ENCODE measurements at regions not wholly inside any gene's neighbourhood (a gene's known extent, or its start where the extent isn't known, plus 50 kb on each side); places are given as distances from the start of the nearest gene placed in this dataset.
A peak's percentile ranks its signal among the peaks of the same experiment; 100 is the strongest.

DNA sequence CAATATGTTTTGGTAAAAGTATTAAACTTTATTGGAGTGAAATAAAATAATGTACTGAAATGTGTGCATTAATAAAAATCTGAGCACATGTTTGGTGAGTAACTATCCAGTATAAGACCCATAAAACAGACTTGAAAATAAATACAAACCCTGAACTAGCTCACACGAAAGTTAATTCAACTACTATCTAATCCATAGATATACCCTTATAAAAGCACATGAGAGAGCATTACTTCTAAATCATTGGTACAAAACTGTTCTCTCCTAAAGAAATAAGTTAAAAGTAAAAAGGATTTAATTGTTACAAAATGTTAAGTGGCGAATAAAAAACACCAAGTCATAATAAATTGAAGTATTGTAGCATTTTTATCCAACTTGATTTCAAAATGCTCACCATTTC, 295.6 kb downstream of the PTPRC start:
- DNase-seq (peak in 1 of 3 donors; percentile 25), ATAC-seq (ENCODE audit: insufficient read depth, low FRiP score) (no peak)
- no peaks in the 10 kb centered on the region for H3K9me3 ChIP-seq (ENCODE audit: control insufficient read depth in 4 of 4, insufficient read depth in 3 of 4, low read length in 3 of 4)
- TF ChIP-seq, protein P1, sequence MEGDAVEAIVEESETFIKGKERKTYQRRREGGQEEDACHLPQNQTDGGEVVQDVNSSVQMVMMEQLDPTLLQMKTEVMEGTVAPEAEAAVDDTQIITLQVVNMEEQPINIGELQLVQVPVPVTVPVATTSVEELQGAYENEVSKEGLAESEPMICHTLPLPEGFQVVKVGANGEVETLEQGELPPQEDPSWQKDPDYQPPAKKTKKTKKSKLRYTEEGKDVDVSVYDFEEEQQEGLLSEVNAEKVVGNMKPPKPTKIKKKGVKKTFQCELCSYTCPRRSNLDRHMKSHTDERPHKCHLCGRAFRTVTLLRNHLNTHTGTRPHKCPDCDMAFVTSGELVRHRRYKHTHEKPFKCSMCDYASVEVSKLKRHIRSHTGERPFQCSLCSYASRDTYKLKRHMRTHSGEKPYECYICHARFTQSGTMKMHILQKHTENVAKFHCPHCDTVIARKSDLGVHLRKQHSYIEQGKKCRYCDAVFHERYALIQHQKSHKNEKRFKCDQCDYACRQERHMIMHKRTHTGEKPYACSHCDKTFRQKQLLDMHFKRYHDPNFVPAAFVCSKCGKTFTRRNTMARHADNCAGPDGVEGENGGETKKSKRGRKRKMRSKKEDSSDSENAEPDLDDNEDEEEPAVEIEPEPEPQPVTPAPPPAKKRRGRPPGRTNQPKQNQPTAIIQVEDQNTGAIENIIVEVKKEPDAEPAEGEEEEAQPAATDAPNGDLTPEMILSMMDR (IDR thresholded peaks at IDR 0.05; ENCODE audit: control extremely low read depth, extremely low read depth), result no peak
- no peaks in the 10 kb centered on the region for H3K27me3 ChIP-seq (ENCODE audit: control insufficient read depth in 3 of 3, insufficient read depth in 3 of 3, low read length in 2 of 3)
- H3K4me1 ChIP-seq (ENCODE audit: control insufficient read depth in 5 of 5, insufficient read depth in 5 of 5, low read length in 5 of 5), result peaks cover 0 to 39% (median 9%) of the 10 kb centered on the region in 5 donors
- H3K27ac ChIP-seq (ENCODE audit: low read depth in 1 of 2, low read length in 1 of 2), result no peak overlapping the region
- peaks cover 0 to 2% (median 0%) of the 10 kb centered on the region in 4 donors for H3K36me3 ChIP-seq (ENCODE audit: control insufficient read depth in 4 of 4, insufficient read depth in 4 of 4, low read length in 4 of 4)
- no peak overlapping the region for H3K4me3 ChIP-seq
- peak overlapping the region; percentile 81 to 99 for H3K9ac ChIP-seq (ENCODE audit: insufficient read depth in 1 of 2, low read length in 2 of 2)
- 15 to 31% methylated on average over 2 of the region's 2 CpGs for WGBS, 2 donors

DNA sequence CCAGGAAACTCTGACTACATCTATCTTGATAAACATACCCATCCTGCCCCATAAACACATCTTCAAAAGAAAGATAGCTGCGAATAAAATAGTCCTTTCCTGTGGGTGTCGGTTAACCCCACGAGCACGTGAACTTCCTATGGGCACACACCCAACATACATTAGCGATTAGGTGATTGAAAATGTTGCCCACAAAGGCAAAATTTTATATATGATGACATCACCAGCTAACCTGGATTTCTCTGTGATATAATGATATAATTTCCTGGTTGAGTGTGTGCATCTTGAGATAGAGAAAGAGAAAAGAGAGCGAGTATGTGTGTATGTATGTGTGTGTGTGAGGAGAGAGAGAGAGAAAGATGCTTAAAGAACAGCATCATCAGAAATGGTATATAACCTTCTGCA, 296.1 kb downstream of the PTPRC start:
- peaks cover 0 to 36% (median 9%) of the 10 kb centered on the region in 5 donors for H3K4me1 ChIP-seq (ENCODE audit: control insufficient read depth in 5 of 5, insufficient read depth in 5 of 5, low read length in 5 of 5)
- peaks cover 0 to 2% (median 0%) of the 10 kb centered on the region in 4 donors for H3K36me3 ChIP-seq (ENCODE audit: control insufficient read depth in 4 of 4, insufficient read depth in 4 of 4, low read length in 4 of 4)
- DNase-seq (peak in 2 of 3 donors; percentile 33 to 77), ATAC-seq (ENCODE audit: insufficient read depth, low FRiP score) (no peak)
- no peaks in the 10 kb centered on the region for H3K9me3 ChIP-seq (ENCODE audit: control insufficient read depth in 4 of 4, insufficient read depth in 3 of 4, low read length in 3 of 4)
- TF ChIP-seq, protein P1 (IDR thresholded peaks at IDR 0.05; ENCODE audit: control extremely low read depth, extremely low read depth), result no peak
- peak overlapping the region; percentile 62 to 66 for H3K27ac ChIP-seq (ENCODE audit: low read depth in 1 of 2, low read length in 1 of 2)
- WGBS, 2 donors, result 0 to 2% methylated on average over 6 of the region's 6 CpGs
- no peaks in the 10 kb centered on the region for H3K27me3 ChIP-seq (ENCODE audit: control insufficient read depth in 3 of 3, insufficient read depth in 3 of 3, low read length in 2 of 3)
- H3K9ac ChIP-seq (ENCODE audit: insufficient read depth in 1 of 2, low read length in 2 of 2), result peak overlapping the region; percentile 81 to 99
- peak overlapping the region; percentile 26 for H3K4me3 ChIP-seq

DNA sequence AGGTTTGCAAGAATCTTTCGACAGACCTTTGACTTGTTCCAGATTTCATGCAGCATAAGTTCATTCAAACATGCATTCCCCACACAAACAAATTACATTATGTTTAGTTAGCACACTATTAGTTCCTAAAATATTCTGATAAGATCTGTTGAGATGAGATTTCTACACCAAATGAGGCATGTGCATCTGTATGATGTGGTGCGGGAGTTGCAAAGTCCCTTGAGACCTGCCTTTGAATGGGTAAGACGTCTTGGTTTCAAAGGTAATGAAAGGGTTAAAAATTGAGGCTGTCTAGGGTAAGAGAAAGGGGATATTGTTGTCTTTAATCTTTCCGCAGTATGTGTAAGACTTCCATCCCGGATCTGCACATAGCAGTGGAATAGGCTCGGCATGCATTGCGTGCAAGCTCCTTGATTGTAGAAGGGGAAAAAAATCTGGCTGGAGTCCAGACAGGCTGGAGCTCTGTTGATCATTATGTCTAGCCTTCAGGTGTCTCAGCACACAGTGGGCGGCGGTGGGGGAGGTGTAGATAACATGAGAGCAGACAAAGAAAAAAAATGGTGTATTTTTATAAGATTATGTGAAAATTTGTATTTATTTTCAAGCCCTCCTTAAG, 296.6 kb downstream of the PTPRC start:
- no peaks in the 10 kb centered on the region for H3K9me3 ChIP-seq (ENCODE audit: control insufficient read depth in 4 of 4, insufficient read depth in 3 of 4, low read length in 3 of 4)
- DNase-seq (peak; percentile 91 to 98 (median 96)), ATAC-seq (ENCODE audit: insufficient read depth, low FRiP score) (peak; percentile 23)
- TF ChIP-seq, protein P1 (IDR thresholded peaks at IDR 0.05; ENCODE audit: control extremely low read depth, extremely low read depth), result no peak
- peaks cover 0 to 2% (median 0%) of the 10 kb centered on the region in 4 donors for H3K36me3 ChIP-seq (ENCODE audit: control insufficient read depth in 4 of 4, insufficient read depth in 4 of 4, low read length in 4 of 4)
- peak overlapping the region; percentile 61 to 78 for H3K27ac ChIP-seq (ENCODE audit: low read depth in 1 of 2, low read length in 1 of 2)
- H3K4me1 ChIP-seq (ENCODE audit: control insufficient read depth in 5 of 5, insufficient read depth in 5 of 5, low read length in 5 of 5), result peaks cover 0 to 31% (median 9%) of the 10 kb centered on the region in 5 donors
- 2% methylated on average over 9 of the region's 9 CpGs for WGBS, 2 donors
- H3K9ac ChIP-seq (ENCODE audit: insufficient read depth in 1 of 2, low read length in 2 of 2), result peak overlapping the region; percentile 81 to 99
- H3K27me3 ChIP-seq (ENCODE audit: control insufficient read depth in 3 of 3, insufficient read depth in 3 of 3, low read length in 2 of 3), result no peaks in the 10 kb centered on the region
- peak overlapping the region; percentile 26 for H3K4me3 ChIP-seq

All from lung (tissue), 11 donors.